GM10266 (cell line): ENCODE measurements at regions not wholly inside any gene's neighbourhood (a gene's known extent, or its start where the extent isn't known, plus 50 kb on each side); places are given as distances from the start of the nearest gene placed in this dataset.

ENCODE experiments used
- DNase-seq: peaks from one replicate; pipeline ENCODE4 v3.0.0; 2012; ENCODE audit errors: extremely low spot score
- TF ChIP-seq, protein P1 (sequence below): IDR thresholded peaks from 2 replicates; pipeline ENCODE4 v1.5.1; 2012; ENCODE audit warnings: mild to moderate bottlenecking, low read depth; ENCODE audit not compliant: control insufficient read depth, insufficient read depth; ENCODE audit errors: missing control alignments

GRCh38 chr7:46035166-46035565 is 114.1 kb upstream of the IGFBP3 start:
- TF ChIP-seq, protein P1, sequence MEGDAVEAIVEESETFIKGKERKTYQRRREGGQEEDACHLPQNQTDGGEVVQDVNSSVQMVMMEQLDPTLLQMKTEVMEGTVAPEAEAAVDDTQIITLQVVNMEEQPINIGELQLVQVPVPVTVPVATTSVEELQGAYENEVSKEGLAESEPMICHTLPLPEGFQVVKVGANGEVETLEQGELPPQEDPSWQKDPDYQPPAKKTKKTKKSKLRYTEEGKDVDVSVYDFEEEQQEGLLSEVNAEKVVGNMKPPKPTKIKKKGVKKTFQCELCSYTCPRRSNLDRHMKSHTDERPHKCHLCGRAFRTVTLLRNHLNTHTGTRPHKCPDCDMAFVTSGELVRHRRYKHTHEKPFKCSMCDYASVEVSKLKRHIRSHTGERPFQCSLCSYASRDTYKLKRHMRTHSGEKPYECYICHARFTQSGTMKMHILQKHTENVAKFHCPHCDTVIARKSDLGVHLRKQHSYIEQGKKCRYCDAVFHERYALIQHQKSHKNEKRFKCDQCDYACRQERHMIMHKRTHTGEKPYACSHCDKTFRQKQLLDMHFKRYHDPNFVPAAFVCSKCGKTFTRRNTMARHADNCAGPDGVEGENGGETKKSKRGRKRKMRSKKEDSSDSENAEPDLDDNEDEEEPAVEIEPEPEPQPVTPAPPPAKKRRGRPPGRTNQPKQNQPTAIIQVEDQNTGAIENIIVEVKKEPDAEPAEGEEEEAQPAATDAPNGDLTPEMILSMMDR, result no peak
- no peak for DNase-seq

GRCh38 chr7:46034056-46034768 is 113.1 kb upstream of the IGFBP3 start:
- DNase-seq, result no peak
- TF ChIP-seq, protein P1, result no peak

DNA sequence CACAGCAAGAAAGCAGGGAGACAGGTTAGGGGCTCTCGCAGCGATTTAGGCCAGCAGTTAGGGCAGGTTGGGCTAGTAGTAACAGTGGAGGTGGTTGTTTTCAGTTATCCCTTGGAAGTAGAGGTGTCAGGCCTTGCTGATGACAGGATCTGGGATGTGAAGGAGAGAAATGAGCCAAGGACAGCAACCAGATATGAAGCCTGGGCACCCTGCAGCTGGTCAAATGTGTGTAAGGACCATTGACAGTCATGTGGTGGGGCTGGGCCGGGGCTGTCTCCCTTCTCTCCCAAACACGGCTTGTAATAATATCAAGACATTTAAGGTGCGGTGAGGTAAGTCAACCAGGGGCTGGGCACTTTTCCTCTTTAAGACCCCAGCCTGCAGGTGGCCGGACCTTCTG is 112.5 kb upstream of the IGFBP3 start:
- DNase-seq, result no peak
- TF ChIP-seq, protein P1, result no peak

DNA sequence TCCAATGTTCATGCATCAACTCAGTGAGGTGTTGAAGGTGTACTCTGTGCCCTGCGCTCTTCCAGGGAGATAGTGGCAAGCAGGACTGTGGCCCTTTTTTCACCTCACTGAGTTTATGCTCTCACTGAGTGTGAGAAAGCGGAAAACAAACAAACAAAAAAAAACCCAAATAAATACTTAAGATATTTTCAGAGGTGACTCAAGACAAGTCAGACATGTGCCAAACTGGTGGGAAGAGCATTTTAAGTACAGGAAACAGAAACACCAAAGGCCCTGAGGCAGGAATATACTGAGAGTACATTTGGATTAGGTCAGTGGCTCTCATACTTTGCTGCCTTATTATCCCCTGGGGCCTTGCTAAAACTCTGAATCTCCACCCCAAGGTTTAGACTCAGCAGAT is 111.9 kb upstream of the IGFBP3 start:
- TF ChIP-seq, protein P1, result no peak
- no peak for DNase-seq

- DNase-seq, result no peak
These were observed 111.3 kb upstream of the IGFBP3 start for GRCh38 chr7:46032353-46032752.

GRCh38 chr7:46029111-46029704 is 108.1 kb upstream of the IGFBP3 start:
- TF ChIP-seq, protein P1, result no peak
- DNase-seq, result no peak

More at GRCh38 chr7:46032353-46032752, 111.3 kb upstream of the IGFBP3 start:
- TF ChIP-seq, protein P1, result no peak

- TF ChIP-seq, protein P1, result no peak
- DNase-seq, result no peak
These were observed 107.2 kb upstream of the IGFBP3 start for GRCh38 chr7:46028246-46028645.
